LNCAP (cell line): ENCODE measurements at regions not wholly inside any gene's neighbourhood (a gene's known extent, or its start where the extent isn't known, plus 50 kb on each side); places are given as distances from the start of the nearest gene placed in this dataset.

Experiments used
- CTCF ChIP-seq: fragments of 450-650 bp; IDR thresholded peaks from 2 replicates; pipeline ENCODE4 v1.5.1; 2017; ENCODE audit warnings: mild to moderate bottlenecking

GRCh38 chr6:150651808-150652470 lies 52.3 kb downstream of the PLEKHG1 start:
- no peak for TF ChIP-seq CTCF

GRCh38 chr6:150652848-150653613 lies 53.3 kb downstream of the PLEKHG1 start:
- TF ChIP-seq CTCF, result no peak

- TF ChIP-seq CTCF, result no peak
Measured at GRCh38 chr6:150654608-150655007, 54.9 kb downstream of the PLEKHG1 start.

GRCh38 chr6:150656156-150656555 lies 56.5 kb downstream of the PLEKHG1 start:
- no peak for TF ChIP-seq CTCF

- TF ChIP-seq CTCF, result no peak
Measured at GRCh38 chr6:150658421-150658820, 58.7 kb downstream of the PLEKHG1 start.

GRCh38 chr6:150659046-150659763 lies 59.5 kb downstream of the PLEKHG1 start:
- no peak for TF ChIP-seq CTCF

GRCh38 chr6:150661216-150662007 lies 61.7 kb downstream of the PLEKHG1 start:
- TF ChIP-seq CTCF, result no peak
